ENCODE measurements at regions not wholly inside any gene's neighbourhood (a gene's known extent, or its start where the extent isn't known, plus 50 kb on each side); places are given as distances from the start of the nearest gene placed in this dataset.
"Not testable (repeated sequence)": the region's sequence is repeated elsewhere in the genome, so short reads cannot be mapped to it uniquely, and the experiment has no call there.

GRCh38 chr9:100700689-100701318, 122.9 kb downstream of the CAVIN4 start:
- FAIRE-seq = no peak
- no peak for DNase-seq (ENCODE audit: insufficient read length, low spot score)

- FAIRE-seq = no peak
- peak; percentile 44 for DNase-seq (ENCODE audit: insufficient read length, low spot score)
Observed at GRCh38 chr9:100714372-100715099, 136.7 kb downstream of the CAVIN4 start.

GRCh38 chr9:100715100-100715380, 137.2 kb downstream of the CAVIN4 start:
- no peak for DNase-seq (ENCODE audit: insufficient read length, low spot score)
- no peak for FAIRE-seq

GRCh38 chr9:100718717-100719116, 140.8 kb downstream of the CAVIN4 start:
- DNase-seq (ENCODE audit: insufficient read length, low spot score) (no peak), FAIRE-seq (no peak)

- DNase-seq (ENCODE audit: insufficient read length, low spot score) (no peak), FAIRE-seq (no peak)
Observed at GRCh38 chr9:100720922-100721321, 143.0 kb downstream of the CAVIN4 start.

- DNase-seq (ENCODE audit: insufficient read length, low spot score) (no peak), FAIRE-seq (no peak)
Observed at GRCh38 chr9:100724886-100725285, 147.0 kb downstream of the CAVIN4 start.

GRCh38 chr9:100725371-100725770, 147.5 kb downstream of the CAVIN4 start:
- no peak for DNase-seq (ENCODE audit: insufficient read length, low spot score)
- no peak for FAIRE-seq

- no peak for DNase-seq (ENCODE audit: insufficient read length, low spot score)
Observed at GRCh38 chr9:100729336-100729895, 151.5 kb downstream of the CAVIN4 start.

GRCh38 chr9:100730086-100730485, 152.2 kb downstream of the CAVIN4 start:
- FAIRE-seq = no peak
- no peak for DNase-seq (ENCODE audit: insufficient read length, low spot score)

More at GRCh38 chr9:100729336-100729895, 151.5 kb downstream of the CAVIN4 start:
- no peak for FAIRE-seq

- FAIRE-seq (no peak), DNase-seq (ENCODE audit: insufficient read length, low spot score) (no peak)
Observed at GRCh38 chr9:100731038-100731556, 153.2 kb downstream of the CAVIN4 start.

GRCh38 chr9:100731557-100731956, 153.7 kb downstream of the CAVIN4 start:
- no peak for FAIRE-seq

GRCh38 chr9:100739208-100739607, 161.3 kb downstream of the CAVIN4 start:
- no peak for FAIRE-seq
- no peak for DNase-seq (ENCODE audit: insufficient read length, low spot score)

More at GRCh38 chr9:100731557-100731956, 153.7 kb downstream of the CAVIN4 start:
- no peak for DNase-seq (ENCODE audit: insufficient read length, low spot score)

- no peak for FAIRE-seq
Observed at GRCh38 chr9:100739666-100740065, 161.8 kb downstream of the CAVIN4 start.

GRCh38 chr9:100748930-100749329, 171.1 kb downstream of the CAVIN4 start:
- not testable (repeated sequence) for FAIRE-seq; DNase-seq (ENCODE audit: insufficient read length, low spot score)

More at GRCh38 chr9:100739666-100740065, 161.8 kb downstream of the CAVIN4 start:
- DNase-seq (ENCODE audit: insufficient read length, low spot score) = no peak

GRCh38 chr9:100756217-100756616, 178.3 kb downstream of the CAVIN4 start:
- no peak for FAIRE-seq
- no peak for DNase-seq (ENCODE audit: insufficient read length, low spot score)

- DNase-seq (ENCODE audit: insufficient read length, low spot score) (no peak), FAIRE-seq (no peak)
Observed at GRCh38 chr9:100759215-100759614, 181.3 kb downstream of the CAVIN4 start.

- DNase-seq (ENCODE audit: insufficient read length, low spot score) (no peak), FAIRE-seq (no peak)
Observed at GRCh38 chr9:100761276-100761802, 183.5 kb downstream of the CAVIN4 start.

- FAIRE-seq (no peak), DNase-seq (ENCODE audit: insufficient read length, low spot score) (no peak)
Observed at GRCh38 chr9:100774326-100774725, 196.4 kb downstream of the CAVIN4 start.

- DNase-seq (ENCODE audit: insufficient read length, low spot score) (no peak), FAIRE-seq (no peak)
Observed at GRCh38 chr9:100774962-100775361, 197.1 kb downstream of the CAVIN4 start.

GRCh38 chr9:100775912-100776311, 198.0 kb downstream of the CAVIN4 start:
- no peak for DNase-seq (ENCODE audit: insufficient read length, low spot score)
- no peak for FAIRE-seq

GRCh38 chr9:100784755-100785154, 206.9 kb downstream of the CAVIN4 start:
- DNase-seq (ENCODE audit: insufficient read length, low spot score) (no peak), FAIRE-seq (no peak)

- DNase-seq (ENCODE audit: insufficient read length, low spot score) = no peak
- no peak for FAIRE-seq
Observed at GRCh38 chr9:100785946-100786345, 208.1 kb downstream of the CAVIN4 start.
